HEK293T (cell line): ENCODE measurements at regions not wholly inside any gene's neighbourhood (a gene's known extent, or its start where the extent isn't known, plus 50 kb on each side); places are given as distances from the start of the nearest gene placed in this dataset.

Experiments
- ARNT ChIP-seq: fragments of 450-650 bp; IDR thresholded peaks from 2 replicates; pipeline ENCODE4 v1.6.1; 2017; ENCODE audit warnings: mild to moderate bottlenecking
- BHLHE40 ChIP-seq: fragments of 450-650 bp; IDR thresholded peaks from 2 replicates; pipeline ENCODE4 v1.6.1; 2016; ENCODE audit warnings: mild to moderate bottlenecking, moderate library complexity, borderline replicate concordance
- ELF4 ChIP-seq: fragments of 450-650 bp; IDR thresholded peaks from 2 replicates; pipeline ENCODE4 v1.6.1; 2017; ENCODE audit warnings: antibody characterized with exemption
- FOXK2 ChIP-seq: fragments of 450-650 bp; IDR thresholded peaks from 2 replicates; pipeline ENCODE4 v1.6.1; 2016; ENCODE audit warnings: mild to moderate bottlenecking
- TARDBP ChIP-seq: fragments of 450-650 bp; IDR thresholded peaks from 2 replicates; pipeline ENCODE4 v1.6.1; 2016
- ZNF384 ChIP-seq: fragments of 450-650 bp; IDR thresholded peaks from 2 replicates; pipeline ENCODE4 v1.6.1; 2016

DNA sequence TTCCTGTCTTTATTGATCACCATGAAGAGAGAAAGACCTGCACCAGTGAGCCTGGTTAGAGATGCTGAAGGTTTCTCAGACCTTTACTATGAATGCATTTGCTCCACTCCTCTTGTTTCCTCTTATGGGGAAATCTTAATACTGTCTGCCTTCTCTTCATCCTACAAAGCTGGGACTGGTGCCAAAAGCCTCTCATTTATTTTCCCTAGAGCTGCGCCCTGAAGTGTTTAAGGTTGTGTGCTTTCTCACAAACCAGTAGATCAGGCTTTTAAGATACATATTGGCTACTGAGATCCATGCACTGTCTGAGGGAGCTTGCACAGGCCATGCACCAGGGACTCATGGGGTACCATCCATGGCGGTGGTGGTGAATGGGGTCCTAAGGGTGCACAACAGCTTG, 286.1 kb upstream of the PMFBP1 start:
- TF ChIP-seq ELF4 (no peak), ZNF384 (no peak), TARDBP (no peak), BHLHE40 (no peak), ARNT (no peak), FOXK2 (no peak)
